HEK293T (cell line): ENCODE measurements at regions not wholly inside any gene's neighbourhood (a gene's known extent, or its start where the extent isn't known, plus 50 kb on each side); places are given as distances from the start of the nearest gene placed in this dataset.

Experiments
- BHLHE40 ChIP-seq: fragments of 450-650 bp; IDR thresholded peaks from 2 replicates; pipeline ENCODE4 v1.6.1; 2016; ENCODE audit warnings: mild to moderate bottlenecking, moderate library complexity, borderline replicate concordance
- FOXA1 ChIP-seq: fragments of 450-650 bp; IDR thresholded peaks from 2 replicates; pipeline ENCODE4 v1.6.1; 2016; ENCODE audit warnings: mild to moderate bottlenecking
- FOXK2 ChIP-seq: fragments of 450-650 bp; IDR thresholded peaks from 2 replicates; pipeline ENCODE4 v1.6.1; 2016; ENCODE audit warnings: mild to moderate bottlenecking
- FOXM1 ChIP-seq: fragments of 450-650 bp; IDR thresholded peaks from 2 replicates; pipeline ENCODE4 v1.6.1; 2017; ENCODE audit warnings: mild to moderate bottlenecking, borderline replicate concordance
- NFRKB ChIP-seq: fragments of 450-650 bp; IDR thresholded peaks from 2 replicates; pipeline ENCODE4 v1.6.1; 2016; ENCODE audit warnings: mild to moderate bottlenecking, moderate library complexity
- PKNOX1 ChIP-seq: fragments of 450-650 bp; IDR thresholded peaks from 2 replicates; pipeline ENCODE4 v1.6.1; 2016
- SUZ12 ChIP-seq: fragments of 450-650 bp; IDR thresholded peaks from 2 replicates; pipeline ENCODE4 v1.6.1; 2016; ENCODE audit warnings: mild to moderate bottlenecking
- TARDBP ChIP-seq: fragments of 450-650 bp; IDR thresholded peaks from 2 replicates; pipeline ENCODE4 v1.6.1; 2016
- ZNF384 ChIP-seq: fragments of 450-650 bp; IDR thresholded peaks from 2 replicates; pipeline ENCODE4 v1.6.1; 2016

DNA sequence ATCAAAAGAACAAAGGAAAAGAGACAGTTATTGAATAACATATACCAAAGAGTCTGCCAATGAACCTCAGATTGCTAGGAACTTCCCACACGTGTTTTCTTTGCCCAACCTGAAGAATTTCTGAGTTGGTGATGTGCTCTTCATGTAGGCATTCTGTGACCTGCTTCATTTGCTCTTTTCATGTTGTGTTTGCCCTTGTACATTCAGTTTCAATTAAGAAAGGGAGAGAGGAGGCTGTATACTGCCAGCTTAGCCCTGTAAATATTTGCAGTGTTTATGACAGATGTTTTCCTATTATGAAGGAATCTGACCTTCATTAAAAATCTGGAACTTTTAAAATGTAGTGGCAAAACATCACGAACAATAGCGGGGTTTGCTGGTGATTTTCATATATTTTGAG lies 168.5 kb downstream of the GAS1 start:
- TF ChIP-seq PKNOX1 = no peak
- no peak for TF ChIP-seq BHLHE40
- TF ChIP-seq FOXK2 = no peak
- no peak for TF ChIP-seq NFRKB
- TF ChIP-seq FOXA1 = no peak
- TF ChIP-seq SUZ12 = no peak
- no peak for TF ChIP-seq FOXM1
- TF ChIP-seq ZNF384 = no peak
- no peak for TF ChIP-seq TARDBP
